Calu3 (cell line): ENCODE measurements at regions not wholly inside any gene's neighbourhood (a gene's known extent, or its start where the extent isn't known, plus 50 kb on each side); places are given as distances from the start of the nearest gene placed in this dataset.
"Not testable (repeated sequence)": the region's sequence is repeated elsewhere in the genome, so short reads cannot be mapped to it uniquely, and the experiment has no call there.

ENCODE experiments used
- BruUV-seq: library from RNA; stranded (reverse); fragments of 400-500 nt; replicated peaks from 2 replicates; lab custom pipeline; 2021; lab: Mats Ljungman, UMichigan
- CTCF ChIA-PET: fragments of 300-600 bp; sonication (Branson Sonifier 250); formaldehyde crosslinking; loops from one replicate; lab custom pipeline; 2022; ENCODE audit warnings: antibody characterized with exemption; lab: Charles Lee
- DNase-seq: peaks from one replicate; pipeline ENCODE4 v3.0.0; 2022
- H3K27ac Mint-ChIP-seq: one replicate; pipeline ENCODE4 v1.8.0; 2022; ENCODE audit warnings: mixed read lengths; ENCODE audit not compliant: unreplicated experiment
- H3K27me3 Mint-ChIP-seq: one replicate; pipeline ENCODE4 v1.8.0; 2022; ENCODE audit warnings: mixed read lengths; ENCODE audit not compliant: unreplicated experiment
- H3K36me3 Mint-ChIP-seq: one replicate; pipeline ENCODE4 v1.8.0; 2022; ENCODE audit warnings: mild to moderate bottlenecking, moderate library complexity, mixed read lengths; ENCODE audit not compliant: insufficient read depth, unreplicated experiment
- H3K4me1 Mint-ChIP-seq: one replicate; pipeline ENCODE4 v1.8.0; 2022; ENCODE audit warnings: mild to moderate bottlenecking, low read depth, mixed read lengths; ENCODE audit not compliant: unreplicated experiment
- H3K4me3 Mint-ChIP-seq: one replicate; pipeline ENCODE4 v1.8.0; 2022; ENCODE audit warnings: mild to moderate bottlenecking, low read depth, moderate library complexity, mixed read lengths; ENCODE audit not compliant: unreplicated experiment
- H3K9me3 Mint-ChIP-seq: one replicate; pipeline ENCODE4 v1.8.0; 2022; ENCODE audit warnings: low read depth, mixed read lengths; ENCODE audit not compliant: unreplicated experiment
- CTCF ChIP-seq: fragments of 200-600 bp; IDR thresholded peaks from one replicate; pipeline ENCODE4 v1.8.0; 2022; ENCODE audit warnings: antibody characterized with exemption; ENCODE audit not compliant: unreplicated experiment
- intact Hi-C: fragments of 100-400 bp; cut with micrococcal nuclease; formaldehyde crosslinking; loops from one replicate; pipeline ENCODE4 v1.10.0; 2022; ENCODE audit not compliant: unreplicated experiment

GRCh38 chr13:65719831-65720230 is 1510.3 kb downstream of the PCDH9 start:
- BruUV-seq = no TSS peak
- CTCF ChIA-PET = no interaction called here
- Mint-ChIP-seq H3K4me1 (no peaks in the 10 kb centered on the region), H3K4me3 (no peak overlapping the region), H3K27me3 (no peaks in the 10 kb centered on the region), H3K9me3 (peaks cover 3% of the 10 kb centered on the region), H3K27ac (no peak overlapping the region), H3K36me3 (no peaks in the 10 kb centered on the region)
- DNase-seq = no peak
- no peak for TF ChIP-seq CTCF
- intact Hi-C loops = no loop called here

- no peak for DNase-seq
- Mint-ChIP-seq H3K36me3 (no peaks in the 10 kb centered on the region), H3K4me1 (no peaks in the 10 kb centered on the region), H3K27me3 (no peaks in the 10 kb centered on the region), H3K27ac (no peak overlapping the region), H3K4me3 (no peak overlapping the region), H3K9me3 (no peaks in the 10 kb centered on the region)
- intact Hi-C loops = no loop called here
- BruUV-seq = no TSS peak
- CTCF ChIA-PET = no interaction called here
- TF ChIP-seq CTCF = no peak
Measured at GRCh38 chr13:65710514-65710913, 1519.6 kb downstream of the PCDH9 start.

GRCh38 chr13:65697843-65698242 is 1532.3 kb downstream of the PCDH9 start:
- intact Hi-C loops = no loop called here
- Mint-ChIP-seq H3K27ac (no peak overlapping the region), H3K4me1 (no peaks in the 10 kb centered on the region), H3K9me3 (no peaks in the 10 kb centered on the region), H3K27me3 (no peaks in the 10 kb centered on the region), H3K4me3 (no peak overlapping the region), H3K36me3 (no peaks in the 10 kb centered on the region)
- CTCF ChIA-PET = no interaction called here
- no peak for TF ChIP-seq CTCF
- no TSS peak for BruUV-seq
- DNase-seq = no peak

GRCh38 chr13:65679240-65679639 is 1550.9 kb downstream of the PCDH9 start:
- no peak for DNase-seq
- Mint-ChIP-seq H3K27me3 (no peaks in the 10 kb centered on the region), H3K36me3 (no peaks in the 10 kb centered on the region), H3K9me3 (no peaks in the 10 kb centered on the region), H3K4me1 (no peaks in the 10 kb centered on the region), H3K27ac (no peak overlapping the region), H3K4me3 (no peak overlapping the region)
- intact Hi-C loops = no loop called here
- CTCF ChIA-PET = no interaction called here
- BruUV-seq = no TSS peak
- TF ChIP-seq CTCF = no peak

GRCh38 chr13:65677906-65678305 is 1552.2 kb downstream of the PCDH9 start:
- intact Hi-C loops = no loop called here
- DNase-seq = no peak
- CTCF ChIA-PET = no interaction called here
- Mint-ChIP-seq H3K36me3 (no peaks in the 10 kb centered on the region), H3K27me3 (no peaks in the 10 kb centered on the region), H3K4me1 (no peaks in the 10 kb centered on the region), H3K4me3 (no peak overlapping the region), H3K27ac (no peak overlapping the region), H3K9me3 (peaks cover 3% of the 10 kb centered on the region)
- no TSS peak for BruUV-seq
- no peak for TF ChIP-seq CTCF

GRCh38 chr13:65675383-65675782 is 1554.8 kb downstream of the PCDH9 start:
- H3K4me1 Mint-ChIP-seq, H3K9me3 Mint-ChIP-seq, BruUV-seq, intact Hi-C loops, CTCF ChIA-PET, H3K27me3 Mint-ChIP-seq, H3K4me3 Mint-ChIP-seq, H3K27ac Mint-ChIP-seq, DNase-seq, H3K36me3 Mint-ChIP-seq: not testable (repeated sequence)
